K562 (cell line): ENCODE measurements at regions not wholly inside any gene's neighbourhood (a gene's known extent, or its start where the extent isn't known, plus 50 kb on each side); places are given as distances from the start of the nearest gene placed in this dataset.
A peak's percentile ranks its signal among the peaks of the same experiment; 100 is the strongest.

ENCODE experiments used
- AFF1 ChIP-seq, 2 experiments: fragments of 450-650 bp; IDR thresholded peaks; 2 replicates each; pipeline ENCODE4 v1.6.1; 2018; ENCODE audit warnings: mild to moderate bottlenecking in 2 of 2, low read depth in 1 of 2; ENCODE audit not compliant: partially characterized antibody in 2 of 2
- CHCHD3 ChIP-seq: fragments of 250-450 bp; sonication (Bioruptor Pico); IDR thresholded peaks from 2 replicates; pipeline ENCODE4 v2.1.2; 2022; ENCODE audit warnings: mild to moderate bottlenecking
- EHMT2 ChIP-seq: fragments of 450-650 bp; IDR thresholded peaks from 2 replicates; pipeline ENCODE4 v1.6.1; 2018; ENCODE audit warnings: antibody characterized with exemption
- ETV5 ChIP-seq: sonication (generic); formaldehyde crosslinking; IDR thresholded peaks from 2 replicates; pipeline ENCODE4 v1.4.0; 2020; ENCODE audit warnings: low read depth, mild to moderate bottlenecking, missing genetic modification reagents
- EWSR1 ChIP-seq: fragments of 450-650 bp; IDR thresholded peaks from 2 replicates; pipeline ENCODE4 v1.6.1; 2018; ENCODE audit warnings: borderline replicate concordance, mild to moderate bottlenecking, low read depth, moderate library complexity; ENCODE audit not compliant: partially characterized antibody
- FOS ChIP-seq: IDR thresholded peaks from 3 replicates; pipeline ENCODE4 v1.6.1; 2011; ENCODE audit not compliant: insufficient read length; ENCODE audit errors: extremely low read depth
- ID3 ChIP-seq, 2 experiments: fragments of 250-450 bp in 1 of 2; fragments of 450-650 bp in 1 of 2; sonication (Bioruptor Pico) in 1 of 2; IDR thresholded peaks; 2 replicates each; pipeline versions ENCODE4 v1.6.1 to v1.8.0; 2016 to 2021; ENCODE audit warnings: mild to moderate bottlenecking in 2 of 2, moderate library complexity in 2 of 2, missing compliant biosample characterization in 1 of 2, missing genetic modification characterization in 1 of 2
- MECOM ChIP-seq: fragments of 250-450 bp; sonication (Bioruptor Pico); IDR thresholded peaks from 2 replicates; pipeline ENCODE4 v1.8.0; 2022; ENCODE audit warnings: inconsistent platforms
- MEF2D ChIP-seq: conservative IDR thresholded peaks from 2 replicates; pipeline ENCODE4 v1.6.1; 2016; ENCODE audit warnings: low read depth, missing genetic modification characterization, missing compliant biosample characterization
- NBN ChIP-seq: fragments of 450-650 bp; IDR thresholded peaks from 2 replicates; pipeline ENCODE4 v1.6.1; 2016; ENCODE audit warnings: low read depth, mild to moderate bottlenecking
- NCOA1 ChIP-seq: fragments of 450-650 bp; IDR thresholded peaks from 2 replicates; pipeline ENCODE4 v1.6.1; 2016; ENCODE audit warnings: low read depth
- SMARCA4 ChIP-seq: fragments of 450-650 bp; IDR thresholded peaks from 2 replicates; pipeline ENCODE4 v1.6.1; 2016
- SMARCA5 ChIP-seq: fragments of 450-650 bp; IDR thresholded peaks from 2 replicates; pipeline ENCODE4 v1.6.1; 2016
- SREBF1 ChIP-seq: fragments of 150-350 bp; IDR thresholded peaks from 2 replicates; pipeline ENCODE4 v1.6.1; 2014; ENCODE audit warnings: antibody characterized with exemption, low read depth, low read length, borderline replicate concordance
- THAP12 ChIP-seq: fragments of 250-450 bp; sonication (Bioruptor Pico); IDR thresholded peaks from 2 replicates; pipeline ENCODE4 v1.9.0; 2021; ENCODE audit warnings: mild to moderate bottlenecking, inconsistent platforms
- ZNF77 ChIP-seq: fragments of 250-450 bp; sonication (Bioruptor Pico); IDR thresholded peaks from 2 replicates; pipeline ENCODE4 v1.5.0; 2020
- TF ChIP-seq, protein P1 (sequence below): fragments of 450-650 bp; formaldehyde crosslinking; IDR thresholded peaks from 2 replicates; pipeline ENCODE4 v1.4.0; 2020; ENCODE audit warnings: mild to moderate bottlenecking, moderate library complexity
- TF ChIP-seq, protein P2 (sequence below): sonication (generic); formaldehyde crosslinking; IDR thresholded peaks from 2 replicates; pipeline ENCODE4 v1.4.0; 2020; ENCODE audit warnings: mild to moderate bottlenecking, missing genetic modification reagents

- TF ChIP-seq, protein P1, sequence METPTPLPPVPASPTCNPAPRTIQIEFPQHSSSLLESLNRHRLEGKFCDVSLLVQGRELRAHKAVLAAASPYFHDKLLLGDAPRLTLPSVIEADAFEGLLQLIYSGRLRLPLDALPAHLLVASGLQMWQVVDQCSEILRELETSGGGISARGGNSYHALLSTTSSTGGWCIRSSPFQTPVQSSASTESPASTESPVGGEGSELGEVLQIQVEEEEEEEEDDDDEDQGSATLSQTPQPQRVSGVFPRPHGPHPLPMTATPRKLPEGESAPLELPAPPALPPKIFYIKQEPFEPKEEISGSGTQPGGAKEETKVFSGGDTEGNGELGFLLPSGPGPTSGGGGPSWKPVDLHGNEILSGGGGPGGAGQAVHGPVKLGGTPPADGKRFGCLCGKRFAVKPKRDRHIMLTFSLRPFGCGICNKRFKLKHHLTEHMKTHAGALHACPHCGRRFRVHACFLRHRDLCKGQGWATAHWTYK (CRISPR knock-in tag): 0 out of 2 replicates have a peak, but pooled peaks have one; percentile 23
- TF ChIP-seq FOS (no peak), EHMT2 (no peak), MEF2D (tag) (peak; percentile 91), CHCHD3 (0 out of 2 replicates have a peak, but pooled peaks have one; percentile 2), EWSR1 (no peak), ID3 (CRISPR knock-in tag; IDR thresholded peaks at IDR 0.05) (no peak), ID3 (tag; IDR thresholded peaks at IDR 0.05) (no peak), SMARCA5 (0 out of 2 replicates have a peak, but pooled peaks have one; percentile 25), SMARCA4 (no peak), MECOM (CRISPR knock-in tag) (peak; percentile 51; the same call in 1 of the 2 replicates), NBN (peak; percentile 82), ZNF77 (CRISPR knock-in tag) (no peak), SREBF1 (no peak), AFF1 (IDR thresholded peaks at IDR 0.05; ENCODE audit: low read depth in 1 of 2, partially characterized antibody in 2 of 2) (peak in 1 of 2 experiments; percentile 71), ETV5 (peak; percentile 76; the same call in 1 of the 2 replicates), NCOA1 (no peak; the same call in 1 of the 2 replicates), THAP12 (CRISPR knock-in tag) (no peak)
- TF ChIP-seq, protein P2, sequence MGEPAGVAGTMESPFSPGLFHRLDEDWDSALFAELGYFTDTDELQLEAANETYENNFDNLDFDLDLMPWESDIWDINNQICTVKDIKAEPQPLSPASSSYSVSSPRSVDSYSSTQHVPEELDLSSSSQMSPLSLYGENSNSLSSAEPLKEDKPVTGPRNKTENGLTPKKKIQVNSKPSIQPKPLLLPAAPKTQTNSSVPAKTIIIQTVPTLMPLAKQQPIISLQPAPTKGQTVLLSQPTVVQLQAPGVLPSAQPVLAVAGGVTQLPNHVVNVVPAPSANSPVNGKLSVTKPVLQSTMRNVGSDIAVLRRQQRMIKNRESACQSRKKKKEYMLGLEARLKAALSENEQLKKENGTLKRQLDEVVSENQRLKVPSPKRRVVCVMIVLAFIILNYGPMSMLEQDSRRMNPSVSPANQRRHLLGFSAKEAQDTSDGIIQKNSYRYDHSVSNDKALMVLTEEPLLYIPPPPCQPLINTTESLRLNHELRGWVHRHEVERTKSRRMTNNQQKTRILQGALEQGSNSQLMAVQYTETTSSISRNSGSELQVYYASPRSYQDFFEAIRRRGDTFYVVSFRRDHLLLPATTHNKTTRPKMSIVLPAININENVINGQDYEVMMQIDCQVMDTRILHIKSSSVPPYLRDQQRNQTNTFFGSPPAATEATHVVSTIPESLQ: no peak
Observed at GRCh38 chr6:27091661-27092315, 155.7 kb upstream of the PRSS16 start (continued).
